GM23338 (cell line): ENCODE measurements at regions not wholly inside any gene's neighbourhood (a gene's known extent, or its start where the extent isn't known, plus 50 kb on each side); places are given as distances from the start of the nearest gene placed in this dataset.

Experiments
- ATAC-seq: fragments of 200-7000 bp; cut with Tn5 transposase; 3 replicates; pipeline ENCODE4 v1.9.1; 2020
- DNase-seq: peaks from one replicate; pipeline ENCODE4 v3.0.0-alpha.2; 2015; ENCODE audit warnings: low spot score
- H2AFZ ChIP-seq: fragments of 200-600 bp; sonication (generic); 2 replicates; pipeline ENCODE4 v1.8.0; 2016; ENCODE audit warnings: antibody characterized with exemption, mild to moderate bottlenecking, moderate library complexity
- H3F3A ChIP-seq: fragments of 200-600 bp; sonication (generic); replicated peaks from 2 replicates; pipeline ENCODE4 v1.8.0; 2017; ENCODE audit warnings: antibody characterized with exemption, mixed run types, low read depth
- H3K27ac ChIP-seq: fragments of 200-600 bp; sonication (generic); 2 replicates; pipeline ENCODE4 v1.6.1; 2016; ENCODE audit warnings: low read depth
- H3K27me3 ChIP-seq: fragments of 200-600 bp; sonication (generic); 2 replicates; pipeline ENCODE4 v1.8.0; 2016; ENCODE audit warnings: mild to moderate bottlenecking, mixed run types, moderate library complexity; ENCODE audit not compliant: insufficient read depth
- H3K36me3 ChIP-seq: fragments of 200-600 bp; sonication (generic); 2 replicates; pipeline ENCODE4 v1.8.0; 2016; ENCODE audit warnings: mild to moderate bottlenecking; ENCODE audit not compliant: insufficient read depth
- H3K4me1 ChIP-seq: fragments of 200-600 bp; sonication (generic); 2 replicates; pipeline ENCODE4 v1.8.0; 2016; ENCODE audit warnings: mild to moderate bottlenecking, moderate library complexity; ENCODE audit not compliant: insufficient read depth
- H3K4me2 ChIP-seq: fragments of 200-600 bp; sonication (generic); 2 replicates; pipeline ENCODE4 v1.7.1; 2017; ENCODE audit warnings: mixed run types
- H3K4me3 ChIP-seq: fragments of 200-600 bp; sonication (generic); 2 replicates; pipeline ENCODE4 v1.6.1; 2016; ENCODE audit warnings: mixed run types
- H3K79me2 ChIP-seq: fragments of 200-600 bp; sonication (generic); replicated peaks from 2 replicates; pipeline ENCODE4 v1.8.0; 2017; ENCODE audit warnings: mild to moderate bottlenecking; ENCODE audit not compliant: insufficient read depth
- H3K9me2 ChIP-seq: fragments of 200-600 bp; sonication (generic); 2 replicates; pipeline ENCODE4 v1.8.0; 2017; ENCODE audit not compliant: insufficient read depth
- H4K20me1 ChIP-seq: fragments of 200-600 bp; sonication (generic); replicated peaks from 2 replicates; pipeline ENCODE4 v1.8.0; 2017; ENCODE audit warnings: mild to moderate bottlenecking; ENCODE audit not compliant: insufficient read depth
- H3K27ac Mint-ChIP-seq: 2 replicates; pipeline ENCODE4 v1.8.0; 2020; ENCODE audit warnings: inconsistent platforms, mild to moderate bottlenecking, moderate library complexity, mixed read lengths
- H3K27me3 Mint-ChIP-seq: 3 replicates; pipeline ENCODE4 v1.8.0; 2022; ENCODE audit warnings: low read depth, mild to moderate bottlenecking, moderate library complexity, mixed read lengths, inconsistent platforms; ENCODE audit not compliant: insufficient read depth, poor library complexity
- H3K36me3 Mint-ChIP-seq: 3 replicates; pipeline ENCODE4 v1.8.0; 2021; ENCODE audit warnings: low read depth, mild to moderate bottlenecking, inconsistent platforms, moderate library complexity, mixed read lengths
- H3K4me1 Mint-ChIP-seq: 3 replicates; pipeline ENCODE4 v1.8.0; 2020; ENCODE audit warnings: mild to moderate bottlenecking, inconsistent platforms, mixed read lengths
- H3K4me3 Mint-ChIP-seq: 3 replicates; pipeline ENCODE4 v1.8.0; 2021; ENCODE audit warnings: moderate library complexity, mild to moderate bottlenecking, inconsistent platforms, mixed read lengths
- H3K9me3 Mint-ChIP-seq: 3 replicates; pipeline ENCODE4 v1.8.0; 2020; ENCODE audit warnings: moderate library complexity, mild to moderate bottlenecking, inconsistent platforms, mixed read lengths
- CREB1 ChIP-seq: fragments of 250-450 bp; sonication (Bioruptor Pico); IDR thresholded peaks from 2 replicates; pipeline ENCODE4 v1.5.0; 2020; ENCODE audit warnings: low read depth, mild to moderate bottlenecking, moderate library complexity
- EZH2 ChIP-seq: fragments of 200-600 bp; sonication (generic); IDR thresholded peaks from one replicate; pipeline ENCODE4 v1.8.0; 2017; ENCODE audit warnings: antibody characterized with exemption, mild to moderate bottlenecking, low read depth; ENCODE audit not compliant: unreplicated experiment
- EZH2phosphoT487 ChIP-seq: fragments of 200-600 bp; sonication (generic); IDR thresholded peaks from one replicate; pipeline ENCODE4 v1.8.1; 2018; ENCODE audit warnings: antibody characterized with exemption; ENCODE audit not compliant: unreplicated experiment
- JUNB ChIP-seq: IDR thresholded peaks from one replicate; pipeline ENCODE4 v1.6.1; 2016; ENCODE audit warnings: antibody characterized with exemption; ENCODE audit not compliant: unreplicated experiment
- NANOG ChIP-seq: IDR thresholded peaks from 2 replicates; pipeline ENCODE4 v1.6.1; 2016; ENCODE audit warnings: antibody characterized with exemption, borderline replicate concordance
- POLR2AphosphoS5 ChIP-seq: IDR thresholded peaks from 2 replicates; pipeline ENCODE4 v1.6.1; 2016; ENCODE audit warnings: antibody characterized with exemption, low read depth
- STAT1 ChIP-seq: IDR thresholded peaks from one replicate; pipeline ENCODE4 v1.6.1; 2016; ENCODE audit warnings: antibody characterized with exemption; ENCODE audit not compliant: unreplicated experiment
- ZNF114 ChIP-seq: fragments of 250-450 bp; sonication (Bioruptor Pico); IDR thresholded peaks from 2 replicates; pipeline ENCODE4 v1.5.0; 2020; ENCODE audit warnings: mild to moderate bottlenecking, moderate library complexity
- ZNF331 ChIP-seq: fragments of 250-450 bp; sonication (Bioruptor Pico); IDR thresholded peaks from 2 replicates; pipeline ENCODE4 v1.5.0; 2020; ENCODE audit warnings: low read depth, mild to moderate bottlenecking, moderate library complexity
- TF ChIP-seq, protein P1 (sequence below): IDR thresholded peaks from one replicate; pipeline ENCODE4 v1.6.1; 2018; ENCODE audit warnings: antibody characterized with exemption; ENCODE audit not compliant: unreplicated experiment
- TF ChIP-seq, protein P2 (sequence below), 2 experiments: fragments of 200-600 bp in 1 of 2; sonication (generic) in 1 of 2; conservative IDR thresholded peaks; 2 replicates each; pipeline versions ENCODE4 v1.5.1 to v1.6.1; 2016 to 2017; ENCODE audit warnings: antibody characterized with exemption in 2 of 2, low read depth in 2 of 2, mild to moderate bottlenecking in 2 of 2, moderate library complexity in 1 of 2
- TF ChIP-seq, protein P3 (sequence below): fragments of 250-450 bp; sonication (Bioruptor Pico); IDR thresholded peaks from 2 replicates; pipeline ENCODE4 v1.5.0; 2020; ENCODE audit warnings: mild to moderate bottlenecking, moderate library complexity
- TF ChIP-seq, protein P4 (sequence below): IDR thresholded peaks from 2 replicates; pipeline ENCODE4 v1.6.1; 2016; ENCODE audit warnings: antibody characterized with exemption

DNA sequence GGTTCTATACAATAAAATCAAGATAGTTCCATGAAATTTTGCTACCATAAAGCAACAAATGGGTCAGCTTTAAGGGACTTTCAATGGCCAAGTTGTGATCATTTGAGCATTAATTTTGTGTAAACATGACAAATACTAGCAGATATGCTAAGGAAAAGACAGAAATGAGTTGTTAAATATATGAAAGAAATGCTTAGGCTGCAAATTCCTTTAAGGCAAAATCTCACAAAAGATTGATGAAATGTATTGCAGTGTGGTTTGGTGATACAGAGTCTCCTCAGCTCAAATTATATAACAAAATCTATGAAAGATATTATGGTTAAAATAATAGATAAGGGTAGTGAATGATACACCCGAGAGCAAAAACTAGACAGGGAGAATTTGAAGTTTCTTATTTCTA, 377.2 kb downstream of the RAP2B start:
- ATAC-seq (no peak), DNase-seq (no peak)
- H3K9me2 ChIP-seq: no peaks in the 10 kb centered on the region
- no peak overlapping the region for H3K27ac ChIP-seq
- Mint-ChIP-seq H3K27ac (no peak overlapping the region), H3K27me3 (no peaks in the 10 kb centered on the region), H3K36me3 (no peaks in the 10 kb centered on the region), H3K9me3 (0 out of 3 replicates have a peak, but pooled peaks cover 3% of the 10 kb centered on the region), H3K4me1 (no peaks in the 10 kb centered on the region), H3K4me3 (no peak overlapping the region)
- no peak for TF ChIP-seq EZH2phosphoT487
- TF ChIP-seq, protein P1, sequence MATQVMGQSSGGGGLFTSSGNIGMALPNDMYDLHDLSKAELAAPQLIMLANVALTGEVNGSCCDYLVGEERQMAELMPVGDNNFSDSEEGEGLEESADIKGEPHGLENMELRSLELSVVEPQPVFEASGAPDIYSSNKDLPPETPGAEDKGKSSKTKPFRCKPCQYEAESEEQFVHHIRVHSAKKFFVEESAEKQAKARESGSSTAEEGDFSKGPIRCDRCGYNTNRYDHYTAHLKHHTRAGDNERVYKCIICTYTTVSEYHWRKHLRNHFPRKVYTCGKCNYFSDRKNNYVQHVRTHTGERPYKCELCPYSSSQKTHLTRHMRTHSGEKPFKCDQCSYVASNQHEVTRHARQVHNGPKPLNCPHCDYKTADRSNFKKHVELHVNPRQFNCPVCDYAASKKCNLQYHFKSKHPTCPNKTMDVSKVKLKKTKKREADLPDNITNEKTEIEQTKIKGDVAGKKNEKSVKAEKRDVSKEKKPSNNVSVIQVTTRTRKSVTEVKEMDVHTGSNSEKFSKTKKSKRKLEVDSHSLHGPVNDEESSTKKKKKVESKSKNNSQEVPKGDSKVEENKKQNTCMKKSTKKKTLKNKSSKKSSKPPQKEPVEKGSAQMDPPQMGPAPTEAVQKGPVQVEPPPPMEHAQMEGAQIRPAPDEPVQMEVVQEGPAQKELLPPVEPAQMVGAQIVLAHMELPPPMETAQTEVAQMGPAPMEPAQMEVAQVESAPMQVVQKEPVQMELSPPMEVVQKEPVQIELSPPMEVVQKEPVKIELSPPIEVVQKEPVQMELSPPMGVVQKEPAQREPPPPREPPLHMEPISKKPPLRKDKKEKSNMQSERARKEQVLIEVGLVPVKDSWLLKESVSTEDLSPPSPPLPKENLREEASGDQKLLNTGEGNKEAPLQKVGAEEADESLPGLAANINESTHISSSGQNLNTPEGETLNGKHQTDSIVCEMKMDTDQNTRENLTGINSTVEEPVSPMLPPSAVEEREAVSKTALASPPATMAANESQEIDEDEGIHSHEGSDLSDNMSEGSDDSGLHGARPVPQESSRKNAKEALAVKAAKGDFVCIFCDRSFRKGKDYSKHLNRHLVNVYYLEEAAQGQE: no peak
- no peak for TF ChIP-seq POLR2AphosphoS5
- no peak for TF ChIP-seq CREB1 (CRISPR knock-in tag)
- TF ChIP-seq ZNF114: no peak
- TF ChIP-seq NANOG: no peak
- TF ChIP-seq ZNF331 (CRISPR knock-in tag): no peak
- TF ChIP-seq, protein P2, sequence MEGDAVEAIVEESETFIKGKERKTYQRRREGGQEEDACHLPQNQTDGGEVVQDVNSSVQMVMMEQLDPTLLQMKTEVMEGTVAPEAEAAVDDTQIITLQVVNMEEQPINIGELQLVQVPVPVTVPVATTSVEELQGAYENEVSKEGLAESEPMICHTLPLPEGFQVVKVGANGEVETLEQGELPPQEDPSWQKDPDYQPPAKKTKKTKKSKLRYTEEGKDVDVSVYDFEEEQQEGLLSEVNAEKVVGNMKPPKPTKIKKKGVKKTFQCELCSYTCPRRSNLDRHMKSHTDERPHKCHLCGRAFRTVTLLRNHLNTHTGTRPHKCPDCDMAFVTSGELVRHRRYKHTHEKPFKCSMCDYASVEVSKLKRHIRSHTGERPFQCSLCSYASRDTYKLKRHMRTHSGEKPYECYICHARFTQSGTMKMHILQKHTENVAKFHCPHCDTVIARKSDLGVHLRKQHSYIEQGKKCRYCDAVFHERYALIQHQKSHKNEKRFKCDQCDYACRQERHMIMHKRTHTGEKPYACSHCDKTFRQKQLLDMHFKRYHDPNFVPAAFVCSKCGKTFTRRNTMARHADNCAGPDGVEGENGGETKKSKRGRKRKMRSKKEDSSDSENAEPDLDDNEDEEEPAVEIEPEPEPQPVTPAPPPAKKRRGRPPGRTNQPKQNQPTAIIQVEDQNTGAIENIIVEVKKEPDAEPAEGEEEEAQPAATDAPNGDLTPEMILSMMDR (conservative IDR thresholded peaks at IDR 0.05; ENCODE audit: low read depth in 2 of 2): no peak
- TF ChIP-seq JUNB: no peak
- no peak for TF ChIP-seq EZH2
- no peak for TF ChIP-seq STAT1
- TF ChIP-seq, protein P3, sequence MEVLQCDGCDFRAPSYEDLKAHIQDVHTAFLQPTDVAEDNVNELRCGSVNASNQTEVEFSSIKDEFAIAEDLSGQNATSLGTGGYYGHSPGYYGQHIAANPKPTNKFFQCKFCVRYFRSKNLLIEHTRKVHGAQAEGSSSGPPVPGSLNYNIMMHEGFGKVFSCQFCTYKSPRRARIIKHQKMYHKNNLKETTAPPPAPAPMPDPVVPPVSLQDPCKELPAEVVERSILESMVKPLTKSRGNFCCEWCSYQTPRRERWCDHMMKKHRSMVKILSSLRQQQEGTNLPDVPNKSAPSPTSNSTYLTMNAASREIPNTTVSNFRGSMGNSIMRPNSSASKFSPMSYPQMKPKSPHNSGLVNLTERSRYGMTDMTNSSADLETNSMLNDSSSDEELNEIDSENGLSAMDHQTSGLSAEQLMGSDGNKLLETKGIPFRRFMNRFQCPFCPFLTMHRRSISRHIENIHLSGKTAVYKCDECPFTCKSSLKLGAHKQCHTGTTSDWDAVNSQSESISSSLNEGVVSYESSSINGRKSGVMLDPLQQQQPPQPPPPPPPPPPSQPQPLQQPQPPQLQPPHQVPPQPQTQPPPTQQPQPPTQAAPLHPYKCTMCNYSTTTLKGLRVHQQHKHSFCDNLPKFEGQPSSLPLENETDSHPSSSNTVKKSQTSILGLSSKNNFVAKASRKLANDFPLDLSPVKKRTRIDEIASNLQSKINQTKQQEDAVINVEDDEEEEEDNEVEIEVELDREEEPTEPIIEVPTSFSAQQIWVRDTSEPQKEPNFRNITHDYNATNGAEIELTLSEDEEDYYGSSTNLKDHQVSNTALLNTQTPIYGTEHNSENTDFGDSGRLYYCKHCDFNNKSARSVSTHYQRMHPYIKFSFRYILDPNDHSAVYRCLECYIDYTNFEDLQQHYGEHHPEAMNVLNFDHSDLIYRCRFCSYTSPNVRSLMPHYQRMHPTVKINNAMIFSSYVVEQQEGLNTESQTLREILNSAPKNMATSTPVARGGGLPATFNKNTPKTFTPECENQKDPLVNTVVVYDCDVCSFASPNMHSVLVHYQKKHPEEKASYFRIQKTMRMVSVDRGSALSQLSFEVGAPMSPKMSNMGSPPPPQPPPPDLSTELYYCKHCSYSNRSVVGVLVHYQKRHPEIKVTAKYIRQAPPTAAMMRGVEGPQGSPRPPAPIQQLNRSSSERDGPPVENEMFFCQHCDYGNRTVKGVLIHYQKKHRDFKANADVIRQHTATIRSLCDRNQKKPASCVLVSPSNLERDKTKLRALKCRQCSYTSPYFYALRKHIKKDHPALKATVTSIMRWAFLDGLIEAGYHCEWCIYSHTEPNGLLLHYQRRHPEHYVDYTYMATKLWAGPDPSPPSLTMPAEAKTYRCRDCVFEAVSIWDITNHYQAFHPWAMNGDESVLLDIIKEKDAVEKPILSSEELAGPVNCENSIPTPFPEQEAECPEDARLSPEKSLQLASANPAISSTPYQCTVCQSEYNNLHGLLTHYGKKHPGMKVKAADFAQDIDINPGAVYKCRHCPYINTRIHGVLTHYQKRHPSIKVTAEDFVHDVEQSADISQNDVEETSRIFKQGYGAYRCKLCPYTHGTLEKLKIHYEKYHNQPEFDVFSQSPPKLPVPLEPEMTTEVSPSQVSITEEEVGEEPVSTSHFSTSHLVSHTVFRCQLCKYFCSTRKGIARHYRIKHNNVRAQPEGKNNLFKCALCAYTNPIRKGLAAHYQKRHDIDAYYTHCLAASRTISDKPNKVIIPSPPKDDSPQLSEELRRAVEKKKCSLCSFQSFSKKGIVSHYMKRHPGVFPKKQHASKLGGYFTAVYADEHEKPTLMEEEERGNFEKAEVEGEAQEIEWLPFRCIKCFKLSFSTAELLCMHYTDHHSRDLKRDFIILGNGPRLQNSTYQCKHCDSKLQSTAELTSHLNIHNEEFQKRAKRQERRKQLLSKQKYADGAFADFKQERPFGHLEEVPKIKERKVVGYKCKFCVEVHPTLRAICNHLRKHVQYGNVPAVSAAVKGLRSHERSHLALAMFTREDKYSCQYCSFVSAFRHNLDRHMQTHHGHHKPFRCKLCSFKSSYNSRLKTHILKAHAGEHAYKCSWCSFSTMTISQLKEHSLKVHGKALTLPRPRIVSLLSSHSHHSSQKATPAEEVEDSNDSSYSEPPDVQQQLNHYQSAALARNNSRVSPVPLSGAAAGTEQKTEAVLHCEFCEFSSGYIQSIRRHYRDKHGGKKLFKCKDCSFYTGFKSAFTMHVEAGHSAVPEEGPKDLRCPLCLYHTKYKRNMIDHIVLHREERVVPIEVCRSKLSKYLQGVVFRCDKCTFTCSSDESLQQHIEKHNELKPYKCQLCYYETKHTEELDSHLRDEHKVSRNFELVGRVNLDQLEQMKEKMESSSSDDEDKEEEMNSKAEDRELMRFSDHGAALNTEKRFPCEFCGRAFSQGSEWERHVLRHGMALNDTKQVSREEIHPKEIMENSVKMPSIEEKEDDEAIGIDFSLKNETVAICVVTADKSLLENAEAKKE: no peak
- TF ChIP-seq, protein P4, sequence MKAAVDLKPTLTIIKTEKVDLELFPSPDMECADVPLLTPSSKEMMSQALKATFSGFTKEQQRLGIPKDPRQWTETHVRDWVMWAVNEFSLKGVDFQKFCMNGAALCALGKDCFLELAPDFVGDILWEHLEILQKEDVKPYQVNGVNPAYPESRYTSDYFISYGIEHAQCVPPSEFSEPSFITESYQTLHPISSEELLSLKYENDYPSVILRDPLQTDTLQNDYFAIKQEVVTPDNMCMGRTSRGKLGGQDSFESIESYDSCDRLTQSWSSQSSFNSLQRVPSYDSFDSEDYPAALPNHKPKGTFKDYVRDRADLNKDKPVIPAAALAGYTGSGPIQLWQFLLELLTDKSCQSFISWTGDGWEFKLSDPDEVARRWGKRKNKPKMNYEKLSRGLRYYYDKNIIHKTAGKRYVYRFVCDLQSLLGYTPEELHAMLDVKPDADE: no peak
- H2AFZ ChIP-seq: no peak overlapping the region
- H3K36me3 ChIP-seq: no peaks in the 10 kb centered on the region
- H3K27me3 ChIP-seq: no peaks in the 10 kb centered on the region
- no peaks in the 10 kb centered on the region for H3K79me2 ChIP-seq
- H3K4me3 ChIP-seq: no peak overlapping the region
- H3K4me2 ChIP-seq: no peak overlapping the region
- H4K20me1 ChIP-seq: no peaks in the 10 kb centered on the region
- no peaks in the 10 kb centered on the region for H3K4me1 ChIP-seq
- no peaks in the 10 kb centered on the region for H3F3A ChIP-seq
